SKM-1 treated with dmso at 0.1 percent for 144 hours (cell line): ENCODE measurements at regions not wholly inside any gene's neighbourhood (a gene's known extent, or its start where the extent isn't known, plus 50 kb on each side); places are given as distances from the start of the nearest gene placed in this dataset.

Experiments
- DNase-seq: peaks from one replicate; lab custom pipeline; 2025; ENCODE audit not compliant: unreplicated experiment; lab: John Stamatoyannopoulos, UW

DNA sequence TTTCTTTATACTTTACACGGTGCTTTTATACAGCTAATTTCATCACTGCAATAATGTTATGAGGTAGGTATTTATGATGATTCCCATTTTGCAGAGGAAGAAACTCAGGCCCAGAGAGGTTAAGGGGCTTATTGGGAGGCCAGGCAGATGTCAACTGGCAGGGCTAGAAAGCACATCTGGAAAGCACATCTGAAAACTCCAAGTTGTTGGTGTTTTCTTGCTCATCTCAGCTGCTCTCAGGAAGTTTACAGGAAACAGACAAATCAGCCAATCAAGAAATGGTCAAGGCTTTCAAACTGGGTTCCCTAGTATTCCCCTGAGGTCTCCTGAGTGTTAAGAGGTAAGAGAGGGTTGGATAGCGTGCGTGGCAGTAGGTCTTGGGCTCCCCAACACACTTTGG, 124.1 kb upstream of the MED13L start:
- DNase-seq = no peak

DNA sequence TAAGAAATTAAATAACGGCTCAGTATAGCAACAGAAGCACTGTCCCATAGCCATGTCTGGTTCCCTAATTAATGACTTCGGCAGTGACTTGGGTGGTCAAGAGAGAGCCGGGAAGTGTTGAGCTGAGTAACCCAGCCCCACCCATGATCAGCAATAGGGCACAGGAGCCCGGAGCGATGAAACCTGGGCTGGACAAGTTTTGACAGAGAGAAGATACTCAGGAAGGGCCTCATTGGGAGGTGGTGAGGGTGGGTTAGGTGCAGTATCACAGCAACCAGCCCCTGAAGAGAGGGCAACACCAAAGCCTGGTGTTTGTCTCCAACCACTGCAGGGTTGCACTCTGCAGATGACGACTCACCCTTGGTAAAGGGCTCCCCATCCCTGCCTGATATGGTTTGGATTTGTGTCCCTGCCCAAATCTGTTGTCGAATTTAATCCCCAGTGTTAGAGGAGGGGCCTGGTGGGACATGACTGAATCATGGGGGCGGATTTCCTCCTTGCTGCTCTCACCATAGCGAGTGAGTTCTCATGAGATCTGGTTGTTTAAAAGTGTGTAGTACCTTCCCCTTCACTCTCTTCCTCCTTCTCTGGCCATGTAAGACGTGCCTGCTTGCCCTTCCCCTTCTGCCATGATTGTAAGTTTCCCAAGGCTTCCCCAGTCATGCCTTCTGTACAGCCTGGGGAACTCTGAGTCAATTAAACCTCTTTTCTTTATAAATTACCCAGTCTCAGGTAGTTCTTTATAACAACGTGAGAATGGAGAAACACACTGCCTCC, 124.9 kb upstream of the MED13L start:
- no peak for DNase-seq

DNA sequence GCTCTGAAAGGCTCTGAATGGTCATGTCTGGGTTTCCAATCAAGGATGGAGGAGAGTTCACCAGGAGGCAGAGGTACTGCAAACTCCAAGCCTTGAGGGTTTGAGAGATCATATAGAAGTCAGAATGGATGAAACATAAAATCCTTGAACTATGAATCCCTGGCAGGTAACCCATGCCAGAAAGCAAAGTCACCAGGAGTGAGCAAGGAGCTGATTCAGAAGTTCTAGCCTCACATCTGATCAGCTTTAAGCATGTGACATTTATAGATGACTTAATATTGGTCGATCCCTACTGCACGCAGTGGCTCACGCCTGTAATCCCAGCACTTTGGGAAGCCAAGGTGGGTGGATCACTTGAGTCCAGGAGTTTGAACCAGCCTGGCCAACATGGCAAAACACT, 126.1 kb upstream of the MED13L start:
- DNase-seq = no peak

DNA sequence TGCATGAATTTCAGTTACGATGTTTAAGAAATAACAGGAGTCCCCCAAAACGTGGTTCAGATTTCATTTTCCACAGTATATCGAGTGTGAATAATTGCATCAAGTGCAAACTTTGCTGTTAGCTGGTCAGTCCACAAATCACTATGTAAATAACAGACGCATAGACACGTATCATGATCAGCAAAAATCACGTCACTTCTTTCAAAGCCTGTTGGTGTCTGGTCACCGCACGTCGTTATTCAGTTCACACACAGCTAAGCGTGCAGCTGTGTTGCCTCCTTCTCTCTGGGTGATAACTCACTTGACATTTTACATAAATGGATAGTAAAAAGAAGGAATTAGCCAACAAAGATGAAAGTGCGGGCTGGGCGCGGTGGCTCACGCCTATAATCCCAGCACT, 126.8 kb upstream of the MED13L start:
- no peak for DNase-seq

DNA sequence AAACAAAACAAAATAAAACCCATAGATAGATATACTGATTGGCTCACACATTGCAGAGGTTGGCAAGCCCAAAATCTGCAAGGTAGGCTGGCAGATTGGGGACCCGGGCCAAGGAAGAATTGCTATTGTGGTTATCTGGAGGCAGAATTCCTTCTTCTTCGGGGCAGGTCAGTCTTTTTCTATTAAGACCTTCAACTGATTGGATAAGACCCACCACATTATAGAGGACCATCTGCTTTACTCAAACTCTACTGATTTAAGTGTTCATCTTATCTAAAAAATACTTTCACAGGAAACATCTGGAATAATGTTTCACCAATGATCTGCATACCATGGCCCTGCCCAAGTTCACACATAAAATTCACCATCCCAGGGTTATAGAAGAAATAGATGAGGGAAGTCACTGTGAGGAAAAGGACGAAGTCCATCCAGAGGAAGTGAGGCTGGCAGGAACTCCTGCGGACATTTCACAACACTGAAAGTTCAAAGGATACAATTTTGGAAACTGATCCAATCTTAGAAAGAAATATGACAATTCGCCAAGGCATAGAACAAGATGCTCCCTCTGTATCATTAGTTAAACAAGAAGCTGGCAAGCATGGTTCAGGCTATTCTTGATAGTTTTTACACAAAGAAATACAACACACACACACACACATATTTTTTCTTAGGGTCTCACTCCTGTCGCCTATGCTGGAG, 127.6 kb upstream of the MED13L start:
- no peak for DNase-seq

DNA sequence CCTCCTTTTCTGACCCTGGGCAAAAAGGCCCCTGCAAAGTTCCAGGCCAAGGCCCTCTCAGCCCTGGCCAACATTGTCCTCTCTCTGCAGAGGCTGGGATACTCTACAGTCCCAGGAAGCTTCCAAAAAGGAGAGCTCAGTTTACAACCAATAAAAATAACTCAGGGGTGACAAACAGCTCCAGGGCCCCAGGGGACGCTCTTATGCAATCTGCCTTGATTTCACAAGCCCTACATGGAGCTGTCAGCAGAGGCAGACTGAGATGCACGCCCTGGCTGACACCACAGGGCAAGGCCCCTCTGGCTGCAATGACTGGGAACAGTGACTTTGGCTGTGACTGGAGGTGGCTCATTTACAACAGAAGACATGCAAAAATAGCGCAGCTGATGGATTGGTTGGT, 129.0 kb upstream of the MED13L start:
- peak; percentile 42 for DNase-seq

DNA sequence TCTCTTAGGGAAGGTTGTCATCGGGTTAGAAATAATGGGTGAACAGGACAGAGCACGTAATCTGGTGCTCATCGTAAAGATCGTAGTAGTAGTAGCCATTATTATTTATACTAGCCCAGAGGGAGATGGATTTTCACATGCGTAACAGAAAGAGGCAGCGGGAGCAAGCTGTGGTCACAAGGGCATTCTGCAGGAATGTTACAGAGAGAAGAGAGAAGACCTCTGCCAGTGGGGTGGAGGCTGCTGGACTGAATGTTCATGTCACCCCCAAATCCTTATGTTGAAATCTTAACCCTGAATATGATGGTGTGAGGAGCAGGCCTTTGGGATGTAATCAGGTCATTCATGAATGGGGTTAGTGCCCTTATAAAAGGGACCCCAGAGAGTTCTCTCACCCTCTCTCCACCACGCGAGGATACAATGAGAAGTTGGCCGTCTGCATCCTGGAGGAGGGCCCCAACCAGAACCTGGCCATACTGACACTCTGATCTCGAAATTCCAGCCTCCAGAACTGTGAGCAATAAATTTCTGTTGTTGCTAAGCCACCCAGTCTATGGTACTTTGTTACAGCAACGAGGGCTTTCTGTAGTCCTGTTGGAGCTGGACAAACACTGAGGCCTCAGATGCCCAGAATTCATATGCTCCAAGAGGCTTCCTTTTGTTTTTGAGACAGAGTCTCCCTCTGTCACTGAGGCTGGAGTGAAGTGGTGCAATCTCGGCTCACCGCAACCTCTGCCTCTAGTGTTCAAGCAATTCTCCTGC, 131.2 kb upstream of the MED13L start:
- no peak for DNase-seq

DNA sequence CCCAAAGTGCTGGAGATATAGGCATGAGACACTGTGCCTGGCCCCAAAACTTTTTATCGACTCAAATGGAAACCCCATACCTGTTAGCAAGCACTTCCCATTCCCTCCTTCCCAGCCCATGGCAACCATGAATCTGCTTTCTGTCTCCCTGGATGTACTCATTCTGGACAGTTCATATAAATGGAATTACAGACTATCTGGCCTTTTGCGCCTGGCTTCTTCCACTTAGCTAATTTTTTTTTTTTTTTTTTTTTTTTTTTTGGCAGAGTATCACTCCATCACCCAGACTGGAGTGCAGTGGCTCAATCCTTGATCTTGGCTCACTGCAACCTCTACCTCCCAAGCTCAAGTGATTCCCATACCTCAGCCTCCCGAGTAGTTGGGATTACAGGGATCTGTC, 134.5 kb upstream of the MED13L start:
- DNase-seq = no peak

DNA sequence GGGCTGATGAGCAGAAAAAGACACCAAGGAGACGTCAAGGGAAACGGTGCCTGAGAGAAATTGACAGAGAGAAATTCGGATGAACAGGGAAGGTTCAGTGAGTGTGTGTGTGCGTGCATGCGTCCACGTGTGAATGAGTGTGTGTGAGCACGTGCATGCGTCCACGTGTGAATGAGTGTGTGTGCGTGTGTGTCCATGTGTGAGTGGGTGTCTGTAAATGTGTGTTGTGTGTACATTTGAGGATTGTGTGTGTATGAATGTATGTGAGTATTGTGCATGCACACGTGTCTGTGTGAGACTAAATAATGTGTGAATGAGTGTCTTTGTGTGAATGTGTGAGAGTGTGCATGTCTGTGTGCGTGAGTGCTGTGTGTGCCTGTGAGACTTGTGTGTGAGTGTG, 137.4 kb upstream of the MED13L start:
- no peak for DNase-seq

DNA sequence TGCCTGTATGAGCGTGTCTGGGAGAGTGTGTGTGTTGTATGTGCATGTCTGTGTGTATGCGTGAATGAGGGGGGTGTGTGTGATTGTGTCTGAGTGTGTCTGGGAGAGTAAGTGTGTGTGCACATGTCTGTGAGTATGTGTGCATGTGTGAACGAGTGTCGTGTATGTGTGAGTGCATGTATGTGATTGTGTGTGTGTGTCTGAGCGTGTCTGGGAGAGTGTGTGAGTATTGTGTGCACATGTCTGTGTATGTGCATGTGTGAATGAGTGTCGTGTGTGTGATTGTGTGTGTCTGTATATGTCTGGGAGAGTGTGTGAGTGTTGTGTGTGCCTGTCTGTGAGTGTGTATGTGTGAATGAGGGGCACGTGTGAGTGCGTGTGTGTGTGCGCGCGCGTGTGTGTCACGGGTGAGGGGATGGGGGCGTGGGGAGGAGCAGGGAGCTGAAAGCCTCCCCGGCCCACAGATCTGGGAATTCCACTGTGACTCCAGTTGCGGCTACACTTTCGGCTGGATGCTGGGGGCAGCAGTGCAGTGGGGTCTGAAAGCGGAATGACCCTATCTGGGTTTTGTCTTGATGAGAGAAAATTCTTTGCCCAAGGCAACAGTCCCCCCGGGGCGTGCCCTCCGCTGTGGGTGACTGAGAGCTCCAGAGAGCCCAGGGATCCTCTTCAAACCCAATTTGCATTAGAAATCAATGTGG, 138.1 kb upstream of the MED13L start:
- no peak for DNase-seq

DNA sequence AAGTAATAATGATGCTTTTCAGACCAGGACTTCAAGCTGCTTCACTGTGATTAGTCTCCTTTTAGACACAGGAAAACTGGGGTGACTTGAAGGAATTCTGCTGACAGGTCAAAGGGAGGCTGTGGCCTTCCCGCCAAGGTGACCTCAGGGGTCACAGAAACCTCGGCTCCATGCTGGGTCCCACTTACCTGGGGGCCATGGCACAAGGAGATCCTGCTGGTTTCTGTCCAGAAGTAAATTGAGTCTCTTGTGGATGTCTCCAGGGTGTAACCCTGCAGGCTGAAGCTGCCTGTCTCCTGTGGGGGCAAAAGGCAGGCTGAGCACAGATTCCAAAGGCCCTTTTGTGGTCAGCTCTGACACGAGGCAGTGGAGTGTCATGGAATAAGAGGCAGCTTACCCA, 138.7 kb upstream of the MED13L start:
- no peak for DNase-seq

DNA sequence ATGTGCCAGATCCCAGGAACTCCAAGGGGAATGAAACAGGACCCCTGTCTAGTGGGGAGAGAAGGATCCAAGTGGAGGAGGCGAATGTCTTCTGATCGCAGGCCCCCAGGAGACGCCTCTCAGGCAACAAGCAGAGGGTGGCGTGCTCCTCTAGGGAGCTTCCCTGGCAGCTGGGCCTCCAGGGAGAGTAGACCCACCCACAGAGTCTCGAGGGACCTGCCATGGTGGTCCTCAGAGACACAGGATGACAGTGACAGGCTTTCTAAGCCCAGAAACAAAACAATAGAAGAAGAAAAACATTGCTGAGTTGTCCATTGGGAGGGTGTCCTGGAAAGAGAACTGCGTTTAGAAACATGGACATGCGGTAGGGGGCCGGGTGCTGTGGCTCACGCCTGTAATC, 140.6 kb upstream of the MAP1LC3B2 start:
- no peak for DNase-seq

DNA sequence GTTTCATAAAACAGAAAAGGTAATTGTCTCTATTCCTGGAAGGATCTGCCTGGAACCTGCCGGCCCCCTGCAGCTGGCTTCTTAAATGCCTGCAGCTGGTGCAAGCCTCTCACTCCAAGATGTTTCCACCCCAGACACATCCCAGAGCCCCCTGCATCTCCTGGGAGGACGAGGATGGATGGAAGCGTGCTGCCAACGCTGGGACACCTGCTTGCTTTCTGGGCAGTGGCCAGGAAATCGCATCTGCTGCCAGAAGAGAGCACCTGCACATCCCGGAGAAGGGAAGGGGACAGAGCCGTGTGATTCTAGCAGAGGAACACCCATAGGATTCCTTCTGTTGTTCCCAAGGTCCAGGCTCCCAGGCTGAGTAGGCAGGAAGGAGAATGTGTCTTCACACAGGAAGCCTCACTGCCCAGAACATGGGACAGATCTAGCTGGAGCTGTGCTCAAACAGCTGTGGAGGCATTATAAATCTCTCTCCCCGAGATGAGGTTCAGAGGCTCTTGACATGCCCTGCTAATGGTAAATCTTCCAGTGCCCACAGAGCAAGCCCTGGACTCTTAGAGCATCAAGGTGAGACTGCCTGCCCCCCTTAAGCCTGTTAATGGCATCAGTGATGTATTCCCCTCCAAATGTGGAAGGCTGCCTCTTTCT, 138.8 kb upstream of the MAP1LC3B2 start:
- DNase-seq = no peak

DNA sequence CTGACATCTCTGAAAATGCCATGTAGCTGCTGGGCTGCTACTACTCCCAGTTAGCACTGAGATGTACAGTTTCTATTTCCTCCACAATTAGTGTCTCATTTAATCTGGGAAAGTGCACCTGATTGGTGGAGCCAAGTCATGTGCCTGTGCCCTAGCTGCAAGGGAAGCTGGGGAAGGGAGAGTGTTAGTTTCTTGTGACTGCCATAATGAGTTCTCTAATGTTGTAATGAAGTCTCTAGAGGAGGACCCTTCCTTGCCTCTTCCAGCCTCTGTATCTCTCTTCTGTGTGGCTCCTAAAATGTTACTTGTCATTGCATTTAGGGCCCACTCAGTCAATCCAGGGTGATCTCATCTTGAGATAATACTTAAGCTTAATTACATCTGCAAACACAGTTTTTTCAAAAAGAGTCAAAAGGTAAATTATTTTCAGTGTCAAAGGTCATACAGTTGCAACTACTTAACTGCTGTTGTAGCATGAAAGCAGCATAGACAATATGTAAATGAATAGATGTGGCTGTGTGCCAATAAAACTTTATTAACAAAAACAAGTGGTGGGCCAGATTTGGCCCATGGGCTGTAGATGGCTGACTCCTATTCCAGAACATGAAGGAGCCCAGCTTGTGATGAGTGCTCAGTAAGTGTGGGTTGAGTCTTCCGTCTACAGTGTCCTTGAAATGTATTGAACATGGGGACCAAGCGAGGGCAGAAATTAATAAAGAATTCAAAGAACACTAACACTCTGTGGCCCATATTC, 137.2 kb upstream of the MAP1LC3B2 start:
- DNase-seq = no peak

DNA sequence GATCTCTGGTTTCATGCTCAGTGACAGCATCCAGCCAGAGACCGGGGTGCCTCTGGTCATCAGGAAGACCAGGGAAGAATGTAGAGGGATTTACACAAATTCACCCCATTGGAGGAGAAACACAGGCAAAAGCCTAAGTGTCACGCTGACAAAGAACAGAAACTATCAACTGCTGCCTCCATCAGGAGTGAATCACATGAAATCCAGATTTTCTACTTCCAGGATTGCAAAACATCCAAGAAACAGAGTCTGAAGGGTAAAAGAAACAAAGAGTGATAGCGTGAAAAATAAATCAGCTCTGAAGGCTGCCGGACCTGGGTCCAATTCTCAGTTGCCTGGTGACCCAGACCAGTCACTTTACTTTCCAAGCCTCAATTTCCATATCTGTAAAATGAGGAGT, 136.1 kb upstream of the MAP1LC3B2 start:
- no peak for DNase-seq

DNA sequence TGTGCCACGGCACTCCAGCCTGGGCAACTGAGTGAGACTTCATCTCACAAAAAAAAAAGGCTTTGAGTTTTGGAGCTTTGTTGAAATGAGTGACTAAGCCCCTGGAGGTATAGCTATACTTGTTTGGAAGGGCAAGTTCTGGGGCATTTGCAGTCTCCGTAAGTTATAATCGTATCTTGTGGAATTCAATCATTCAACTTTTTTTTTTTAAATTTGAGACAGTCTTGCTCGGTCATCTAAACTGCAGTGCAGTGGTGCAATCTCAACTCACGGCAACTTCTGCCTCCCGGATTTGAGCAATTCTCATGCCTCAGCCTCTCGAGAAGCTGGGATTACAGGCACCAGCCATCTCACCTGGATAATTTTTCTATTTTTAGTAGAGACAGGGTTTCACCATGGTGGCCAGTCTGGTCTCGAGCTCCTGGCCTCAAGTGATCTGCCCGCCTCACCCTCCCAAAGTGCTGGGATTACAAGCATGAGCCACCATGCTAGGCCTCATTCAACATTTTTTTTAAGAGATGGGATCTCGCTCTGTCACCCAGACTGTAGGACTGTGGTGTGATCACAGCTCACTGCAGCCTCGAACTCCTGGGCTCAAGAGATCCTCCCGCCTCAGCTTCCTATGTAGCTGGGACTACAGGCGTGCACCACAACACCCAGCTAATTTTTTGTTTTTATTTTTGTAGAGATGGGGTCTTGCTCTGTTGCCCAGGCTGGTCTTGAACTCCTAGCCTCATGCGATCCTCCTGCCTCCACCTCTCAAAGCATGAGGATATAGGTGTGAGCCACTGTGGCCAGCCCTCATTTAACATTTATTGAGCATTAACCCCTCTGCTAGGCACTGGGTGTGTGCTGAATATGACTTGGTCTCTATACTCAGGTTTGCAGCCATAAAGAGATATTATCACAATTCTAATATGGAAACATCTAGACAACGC, 133.7 kb upstream of the MAP1LC3B2 start:
- DNase-seq = no peak

DNA sequence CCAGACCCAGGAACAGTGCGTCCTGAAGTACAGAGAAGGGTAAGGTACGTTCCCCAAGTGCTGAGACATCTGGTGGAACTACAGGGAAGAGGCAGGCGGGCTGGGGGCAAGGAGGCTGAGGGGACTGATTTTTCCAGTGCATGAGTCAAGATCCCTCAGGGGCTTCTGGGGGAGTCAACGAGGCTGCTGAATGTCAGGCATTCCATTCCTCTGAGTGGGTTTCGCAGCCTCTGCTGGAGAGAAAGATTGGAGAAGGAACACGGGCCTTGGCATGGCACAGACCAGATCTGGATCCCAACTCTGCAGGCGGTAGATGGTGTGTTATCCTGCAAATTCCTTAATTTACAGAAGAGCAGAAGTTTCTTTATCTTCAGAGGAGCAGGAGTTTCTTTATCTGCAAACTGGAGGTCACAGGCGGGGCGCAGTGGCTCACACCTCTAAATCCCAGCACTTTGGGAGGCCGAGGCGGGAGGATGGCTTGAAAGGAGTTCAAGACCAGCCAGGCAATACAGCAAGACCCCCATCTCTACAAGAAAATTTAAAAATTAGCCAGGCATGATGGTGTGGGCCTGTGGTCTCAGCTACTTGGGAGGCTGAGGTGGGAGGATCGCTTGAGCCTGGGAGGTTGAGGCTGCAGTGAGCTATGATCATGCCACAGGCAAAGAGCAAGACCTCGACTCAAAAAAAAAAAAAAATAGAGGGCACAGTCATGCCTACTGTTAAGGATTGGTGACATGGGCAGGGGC, 132.6 kb upstream of the MAP1LC3B2 start:
- no peak for DNase-seq

DNA sequence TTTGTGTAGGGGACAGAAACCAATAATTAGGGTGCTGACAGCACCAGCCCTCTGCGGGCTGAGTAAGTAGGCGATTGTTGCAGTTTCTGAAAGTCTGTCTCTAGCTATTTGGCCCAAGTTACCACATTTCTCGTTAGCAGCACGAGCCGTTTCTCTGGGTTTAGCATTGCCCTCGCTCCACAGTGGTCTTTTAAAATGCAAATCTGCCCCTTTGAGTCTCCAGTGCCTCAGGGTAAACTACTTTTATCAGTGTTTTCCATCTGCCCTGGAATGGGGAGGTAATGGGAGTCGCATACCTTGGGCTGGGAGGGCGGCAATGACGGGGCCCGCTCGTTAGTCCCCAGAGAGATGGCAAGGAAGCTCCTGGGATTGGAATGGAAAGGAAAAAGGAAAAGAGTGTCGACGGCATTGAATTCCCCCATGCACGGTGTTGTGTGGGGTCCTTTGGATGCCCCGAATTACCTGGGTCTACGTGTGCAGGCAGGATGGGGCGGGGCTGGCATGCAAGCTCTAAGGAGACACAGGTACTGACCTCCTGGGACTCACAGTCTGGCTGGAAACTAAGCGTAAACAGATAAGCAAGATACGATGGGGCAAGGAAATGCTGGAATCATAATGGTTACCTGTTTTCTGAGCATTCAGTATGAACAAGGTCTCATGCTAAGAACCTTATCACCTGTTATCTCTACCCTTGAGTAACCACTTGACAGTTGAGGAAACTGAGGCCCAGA, 131.8 kb upstream of the MAP1LC3B2 start:
- DNase-seq = no peak
